Thyroid gland (tissue), 4 donors: ENCODE measurements at regions not wholly inside any gene's neighbourhood (a gene's known extent, or its start where the extent isn't known, plus 50 kb on each side); places are given as distances from the start of the nearest gene placed in this dataset.

Source experiments
- POLR2A ChIP-seq, 2 donors: fragments of 450-650 bp; IDR thresholded peaks; one replicate each; pipeline ENCODE4 v1.6.1; 2017; ENCODE audit warnings: antibody characterized with exemption in 2 of 2, mild to moderate bottlenecking in 2 of 2, moderate library complexity in 1 of 2
- TF ChIP-seq, protein P1 (sequence below), 6 experiments: fragments of 200-600 bp in 3 of 6; fragments of 450-650 bp in 3 of 6; sonication (generic) in 3 of 6; IDR thresholded peaks; one replicate each; pipeline ENCODE4 v1.5.1; 2016 to 2019; ENCODE audit warnings: antibody characterized with exemption in 6 of 6, mild to moderate bottlenecking in 2 of 6, inconsistent platforms in 1 of 6, moderate library complexity in 1 of 6

DNA sequence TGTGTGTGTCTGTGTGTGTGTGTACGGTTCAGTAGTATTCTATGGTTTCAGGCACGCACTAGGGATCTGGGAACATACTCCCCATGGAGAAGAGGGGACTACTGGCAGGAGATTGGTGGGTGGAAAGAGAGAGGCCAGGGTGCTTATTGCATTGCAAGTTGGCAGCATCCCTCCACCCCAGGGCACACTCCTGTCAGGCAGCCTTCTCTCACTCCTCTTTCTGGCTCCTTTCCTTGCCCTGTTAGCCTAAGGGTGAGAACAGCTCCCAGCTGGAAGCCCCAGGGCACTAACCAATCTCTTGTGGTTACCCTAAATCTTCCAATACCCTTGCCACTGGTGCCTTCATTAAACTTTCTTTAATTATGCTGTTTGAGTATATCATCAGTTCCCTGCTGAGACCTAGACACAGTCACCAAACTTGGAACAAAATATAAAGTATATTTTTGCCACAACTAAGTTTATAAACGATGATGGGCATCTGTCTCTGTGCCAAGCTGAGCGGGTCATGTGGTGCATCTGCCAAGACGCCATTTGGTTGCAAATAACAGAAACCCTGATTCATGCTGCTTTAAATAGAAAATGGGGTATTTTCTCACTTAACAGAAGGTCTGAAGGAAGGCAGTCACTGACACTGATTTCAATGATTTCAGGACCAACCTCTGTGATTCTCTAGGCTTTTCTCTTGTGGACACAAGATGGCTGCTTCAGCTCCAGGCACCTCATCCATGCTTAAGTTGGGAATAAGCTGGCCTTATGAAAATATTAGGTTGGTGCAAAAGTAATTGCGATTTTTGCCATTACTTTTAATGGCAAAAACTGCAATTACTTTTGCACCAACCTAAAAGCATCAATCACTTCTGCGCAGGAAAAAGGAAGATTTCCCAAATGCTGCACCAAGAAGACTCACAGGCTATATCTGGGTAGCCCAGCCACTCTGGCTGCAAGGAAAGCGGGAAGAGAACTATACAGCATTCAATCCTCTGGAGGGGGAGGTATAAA lies 476.9 kb upstream of the PROK2 start:
- TF ChIP-seq POLR2A (IDR thresholded peaks at IDR 0.05) = no peak
- TF ChIP-seq, protein P1, sequence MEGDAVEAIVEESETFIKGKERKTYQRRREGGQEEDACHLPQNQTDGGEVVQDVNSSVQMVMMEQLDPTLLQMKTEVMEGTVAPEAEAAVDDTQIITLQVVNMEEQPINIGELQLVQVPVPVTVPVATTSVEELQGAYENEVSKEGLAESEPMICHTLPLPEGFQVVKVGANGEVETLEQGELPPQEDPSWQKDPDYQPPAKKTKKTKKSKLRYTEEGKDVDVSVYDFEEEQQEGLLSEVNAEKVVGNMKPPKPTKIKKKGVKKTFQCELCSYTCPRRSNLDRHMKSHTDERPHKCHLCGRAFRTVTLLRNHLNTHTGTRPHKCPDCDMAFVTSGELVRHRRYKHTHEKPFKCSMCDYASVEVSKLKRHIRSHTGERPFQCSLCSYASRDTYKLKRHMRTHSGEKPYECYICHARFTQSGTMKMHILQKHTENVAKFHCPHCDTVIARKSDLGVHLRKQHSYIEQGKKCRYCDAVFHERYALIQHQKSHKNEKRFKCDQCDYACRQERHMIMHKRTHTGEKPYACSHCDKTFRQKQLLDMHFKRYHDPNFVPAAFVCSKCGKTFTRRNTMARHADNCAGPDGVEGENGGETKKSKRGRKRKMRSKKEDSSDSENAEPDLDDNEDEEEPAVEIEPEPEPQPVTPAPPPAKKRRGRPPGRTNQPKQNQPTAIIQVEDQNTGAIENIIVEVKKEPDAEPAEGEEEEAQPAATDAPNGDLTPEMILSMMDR (IDR thresholded peaks at IDR 0.05) = no peak
